ENCODE measurements at regions not wholly inside any gene's neighbourhood (a gene's known extent, or its start where the extent isn't known, plus 50 kb on each side); places are given as distances from the start of the nearest gene placed in this dataset.

GRCh38 chr4:136920092-136920881 is 612.0 kb downstream of the PCDH18 start:
- DNase-seq = no peak

DNA sequence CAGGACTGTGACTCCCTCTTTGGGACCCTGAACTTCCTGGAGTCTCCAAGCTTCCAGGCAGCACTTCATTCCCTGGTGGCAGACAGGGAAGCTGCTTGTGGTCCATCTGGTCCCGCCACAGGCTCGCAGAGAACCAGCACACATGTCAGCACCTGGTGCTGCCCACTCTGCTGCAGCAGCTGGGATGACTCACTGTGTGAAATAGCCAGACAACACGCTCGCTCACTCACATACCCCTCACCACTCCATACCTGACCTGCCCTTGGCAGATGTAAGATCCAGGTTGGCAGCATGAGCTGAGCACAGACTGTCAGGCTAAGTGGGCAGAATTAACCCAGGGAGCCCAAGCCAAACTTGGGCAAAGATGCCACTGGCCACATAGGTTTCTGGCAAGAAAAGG is 613.5 kb downstream of the PCDH18 start:
- peak in 1 of 2 experiments; percentile 3 for DNase-seq

GRCh38 chr4:136917312-136918110 is 614.8 kb downstream of the PCDH18 start:
- DNase-seq = no peak

- peak in 1 of 2 experiments; percentile 79 for DNase-seq
Measured at GRCh38 chr4:136909626-136910025, 622.7 kb downstream of the PCDH18 start.

DNA sequence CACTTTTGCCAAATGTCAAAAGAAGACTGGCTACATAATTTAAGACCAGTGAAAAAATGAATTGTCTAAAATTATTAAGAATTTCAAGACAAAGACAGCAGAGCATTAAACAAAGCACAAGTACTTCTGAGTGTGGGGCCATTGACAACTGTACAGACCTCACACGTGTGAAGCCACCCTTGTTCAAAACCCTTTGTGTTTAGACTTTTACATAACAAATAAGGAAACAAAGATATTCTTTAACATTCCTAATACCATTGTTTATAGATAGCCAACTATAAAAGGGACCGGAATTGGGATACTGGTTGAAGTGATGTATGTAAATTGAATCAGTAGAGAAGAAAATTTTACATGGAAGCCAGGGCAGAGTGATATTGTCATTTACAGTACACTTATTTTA is 624.2 kb downstream of the PCDH18 start:
- DNase-seq = no peak

DNA sequence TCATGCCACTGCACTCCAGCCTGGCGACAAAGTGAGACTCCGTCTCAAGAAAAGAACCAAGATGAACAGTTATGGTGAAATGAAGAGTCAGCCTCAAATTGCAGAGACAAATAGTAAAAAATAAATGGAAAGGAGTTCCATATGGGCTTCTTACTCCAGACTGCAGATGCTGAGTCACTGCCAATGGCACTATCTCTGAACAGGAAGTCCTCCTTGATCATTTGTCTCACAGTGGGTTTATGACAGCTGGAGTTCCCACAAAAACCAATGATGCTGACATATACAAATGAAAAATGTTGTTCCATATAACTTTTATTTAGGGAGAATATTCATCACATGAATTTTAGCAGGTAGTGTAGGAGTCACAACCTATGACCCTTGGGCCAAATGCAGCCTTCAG is 631.6 kb downstream of the PCDH18 start:
- DNase-seq = no peak

DNA sequence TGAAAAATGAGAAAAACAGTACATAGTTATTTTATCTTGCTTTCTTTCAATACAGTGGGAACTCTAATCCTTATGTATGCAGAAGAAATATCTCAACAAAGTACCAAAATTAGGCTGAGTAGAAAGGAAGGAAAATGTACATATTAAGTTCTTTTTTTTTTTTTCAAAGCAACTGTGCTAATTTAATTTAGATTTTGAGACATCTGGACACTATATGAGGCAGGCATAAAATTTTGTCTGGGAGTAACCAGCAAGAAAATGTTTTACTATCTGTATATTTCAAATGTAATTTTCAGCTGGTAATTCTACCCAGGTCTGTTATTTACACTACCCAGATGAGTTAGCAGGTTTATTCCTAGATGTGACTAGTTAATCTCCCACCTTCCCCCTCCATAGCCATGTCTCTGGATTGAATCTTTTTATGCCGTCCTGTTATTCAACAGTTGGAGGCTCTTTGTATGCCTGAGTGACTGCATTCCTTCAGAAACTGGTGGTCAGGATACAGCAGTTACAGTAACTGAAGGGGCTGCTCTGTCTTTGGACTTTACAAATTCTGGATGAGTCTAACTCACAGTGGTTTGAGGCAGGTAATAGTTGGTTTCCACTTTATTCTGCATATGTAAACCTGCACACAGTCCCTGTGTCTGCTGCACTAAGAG is 633.6 kb downstream of the PCDH18 start:
- DNase-seq = no peak

DNA sequence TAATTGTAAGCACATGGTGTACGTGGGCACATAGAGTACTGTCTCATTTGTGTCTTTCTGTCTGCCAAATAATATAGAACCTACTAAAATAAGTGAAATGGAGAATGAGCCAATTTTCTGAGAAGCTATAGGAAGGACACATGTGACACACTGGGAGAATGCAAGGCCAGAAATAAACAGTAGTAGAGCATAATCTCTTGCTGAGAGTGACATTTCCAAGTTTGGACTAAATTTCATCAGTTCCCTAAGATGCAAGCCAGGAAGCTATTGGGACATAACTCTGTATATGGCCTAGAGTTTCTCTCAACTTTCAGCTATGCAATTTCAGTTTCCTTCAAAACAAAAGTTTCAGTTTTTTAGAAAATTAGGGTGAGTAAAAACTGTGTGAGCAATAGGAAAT is 638.7 kb downstream of the PCDH18 start:
- DNase-seq = no peak

- DNase-seq = no peak
Measured at GRCh38 chr4:136881666-136882065, 650.6 kb downstream of the PCDH18 start.

GRCh38 chr4:136873555-136873954 is 658.7 kb downstream of the PCDH18 start:
- DNase-seq = peak in 1 of 2 experiments; percentile 9

DNA sequence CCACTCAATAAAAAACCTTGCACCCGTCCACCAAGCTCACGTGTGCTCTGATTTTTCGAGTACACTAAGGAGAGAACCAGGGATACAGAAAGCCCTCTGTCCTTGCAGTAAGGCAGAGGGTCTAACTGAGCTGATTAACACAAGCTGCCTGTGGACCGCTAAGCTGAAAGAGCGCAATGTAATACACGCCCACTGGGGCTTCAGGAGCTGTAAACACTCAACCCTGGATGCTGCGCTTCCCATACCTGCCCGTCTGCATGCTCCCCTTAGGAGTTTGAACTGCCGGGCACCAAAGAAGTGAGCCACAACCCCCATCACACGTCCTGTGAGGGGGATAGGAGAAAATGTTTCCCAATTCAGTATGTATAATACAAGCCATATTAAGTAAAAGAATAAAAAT is 664.8 kb downstream of the PCDH18 start:
- DNase-seq = no peak

- no peak for DNase-seq
Measured at GRCh38 chr4:136865526-136865925, 666.8 kb downstream of the PCDH18 start.

- DNase-seq = peak in 1 of 2 experiments; percentile 48
Measured at GRCh38 chr4:136864604-136865185, 667.6 kb downstream of the PCDH18 start.

- peak in 1 of 2 experiments; percentile 53 for DNase-seq
Measured at GRCh38 chr4:136863756-136864155, 668.5 kb downstream of the PCDH18 start.

GRCh38 chr4:136862653-136863052 is 669.6 kb downstream of the PCDH18 start:
- no peak for DNase-seq

GRCh38 chr4:136861091-136861490 is 671.2 kb downstream of the PCDH18 start:
- DNase-seq = peak in 1 of 2 experiments; percentile 37

DNA sequence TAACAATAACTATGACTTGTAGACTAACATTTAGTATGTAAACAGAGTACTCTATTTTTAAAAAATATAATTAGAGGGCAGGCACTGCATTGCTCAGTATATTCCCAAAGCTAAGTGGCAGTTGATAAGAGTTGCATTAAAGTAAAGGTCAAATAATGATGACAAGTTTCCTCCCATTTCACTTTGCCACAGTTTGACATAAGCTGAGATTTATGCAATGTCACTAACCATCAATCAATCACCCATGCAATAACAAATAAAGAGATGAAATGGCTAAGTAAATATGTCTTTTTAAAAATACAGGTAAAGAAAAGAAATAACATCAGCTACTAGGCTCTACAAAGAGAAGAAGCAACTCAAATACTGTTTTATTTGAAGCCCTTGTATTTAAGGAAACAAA is 673.4 kb downstream of the PCDH18 start:
- no peak for DNase-seq

- DNase-seq = no peak
Measured at GRCh38 chr4:136855886-136856285, 676.4 kb downstream of the PCDH18 start.

GRCh38 chr4:136850446-136850845 is 681.8 kb downstream of the PCDH18 start:
- DNase-seq = no peak

DNA sequence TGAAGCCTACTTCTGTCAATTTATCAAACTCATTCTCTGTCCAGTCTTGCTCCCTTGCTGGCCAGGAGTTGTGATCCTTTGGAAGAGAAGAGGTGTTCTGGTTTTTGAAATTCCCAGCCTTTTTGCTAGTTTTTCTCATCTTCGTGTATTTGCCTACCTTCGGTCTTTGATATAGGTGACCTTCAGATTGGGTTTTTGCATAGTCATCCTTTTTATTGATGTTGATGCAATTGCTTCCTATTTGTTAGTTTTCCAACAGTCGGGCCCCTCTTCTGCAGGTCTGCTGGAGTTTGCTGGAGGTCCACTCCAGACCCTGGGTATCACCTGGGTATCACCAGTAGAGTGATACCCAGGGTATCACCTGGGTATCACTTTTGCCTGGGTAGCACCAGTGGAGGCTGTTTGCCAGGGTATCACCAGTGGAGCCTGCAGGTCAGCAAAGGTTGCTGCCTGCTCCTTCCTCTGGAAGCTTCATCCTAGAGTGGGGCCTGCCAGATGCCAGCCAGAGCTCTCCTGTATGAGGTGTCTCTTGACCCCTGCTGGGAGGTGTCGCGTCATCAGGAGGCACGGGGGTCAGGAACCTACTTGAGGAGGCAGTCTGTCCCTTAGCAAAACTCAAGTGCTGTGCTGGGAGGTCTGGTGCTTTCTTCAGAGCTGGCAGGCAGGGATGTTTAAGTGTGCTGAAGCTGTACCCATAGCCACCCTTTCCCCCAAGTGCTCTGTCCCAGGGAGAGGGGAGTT is 684.2 kb downstream of the PCDH18 start:
- no peak for DNase-seq

GRCh38 chr4:136841526-136841925 is 690.8 kb downstream of the PCDH18 start:
- no peak for DNase-seq

GRCh38 chr4:136838607-136839006 is 693.7 kb downstream of the PCDH18 start:
- no peak for DNase-seq

Data from NCI-H524 (cell line).